H1 (cell line): ENCODE measurements at regions not wholly inside any gene's neighbourhood (a gene's known extent, or its start where the extent isn't known, plus 50 kb on each side); places are given as distances from the start of the nearest gene placed in this dataset.

Source experiments
- CTCF ChIA-PET: fragments of 300-600 bp; sonication (Branson Sonifier 250); formaldehyde crosslinking; loops from one replicate; lab custom pipeline; 2021; ENCODE audit not compliant: partially characterized antibody; lab: Charles Lee
- POLR2A ChIA-PET: fragments of 300-600 bp; sonication (Branson Sonifier 250); formaldehyde crosslinking; loops from one replicate; lab custom pipeline; 2021; ENCODE audit warnings: inconsistent platforms; ENCODE audit not compliant: partially characterized antibody; lab: Charles Lee
- DNase-seq, 2 experiments: peaks; one replicate each; pipeline versions ENCODE4 v3.0.0 to v3.0.0-alpha.2; 2010 to 2022; ENCODE audit warnings: low spot score in 2 of 2, low read depth in 1 of 2, mixed read lengths in 1 of 2
- FAIRE-seq: peaks from 2 replicates; lab custom pipeline; 2011; peaks lifted over from hg19 to GRCh38; lab: Jason Lieb, UNC
- H2AFZ ChIP-seq: 2 replicates; pipeline ENCODE4 v1.8.1; 2012; ENCODE audit warnings: low read length, inconsistent platforms
- H2AK5ac ChIP-seq: 2 replicates; pipeline ENCODE4 v1.6.1; 2013; ENCODE audit warnings: low read depth, low read length
- H2BK120ac ChIP-seq: replicated peaks from 2 replicates; pipeline ENCODE3; 2013; ENCODE audit warnings: low read depth, low read length, inconsistent platforms
- H2BK12ac ChIP-seq: 2 replicates; pipeline ENCODE4 v1.6.1; 2013; ENCODE audit warnings: low read depth, low read length
- H2BK15ac ChIP-seq: 2 replicates; pipeline ENCODE4 v1.6.1; 2013; ENCODE audit warnings: low read length
- H2BK20ac ChIP-seq: 2 replicates; pipeline ENCODE4 v1.6.1; 2013; ENCODE audit warnings: low read length
- H2BK5ac ChIP-seq: 2 replicates; pipeline ENCODE4 v1.6.1; 2013; ENCODE audit warnings: low read depth, low read length
- H3K14ac ChIP-seq: 2 replicates; pipeline ENCODE4 v1.6.1; 2013; ENCODE audit warnings: inconsistent platforms; ENCODE audit not compliant: insufficient read length
- H3K18ac ChIP-seq: 2 replicates; pipeline ENCODE4 v1.6.1; 2013; ENCODE audit warnings: low read length; ENCODE audit errors: extremely low read depth
- H3K23ac ChIP-seq: 2 replicates; pipeline ENCODE4 v1.6.1; 2013; ENCODE audit warnings: inconsistent platforms; ENCODE audit not compliant: insufficient read length
- H3K23me2 ChIP-seq: 2 replicates; pipeline ENCODE4 v1.6.1; 2013; ENCODE audit warnings: low read depth, low read length
- H3K27ac ChIP-seq: 2 replicates; pipeline ENCODE4 v1.6.1; 2011; ENCODE audit warnings: low read depth, low read length, inconsistent platforms
- H3K27me3 ChIP-seq, 4 experiments: replicated peaks in 1 of 4; 1 replicate in 1 of 4; 2 replicates in 3 of 4; pipeline versions ENCODE4 v1.6.1 to v1.8.1; 2011 to 2013; ENCODE audit warnings: low read length in 3 of 4, mild to moderate bottlenecking in 3 of 4, inconsistent platforms in 2 of 4, mixed read lengths in 2 of 4, moderate library complexity in 1 of 4; ENCODE audit not compliant: control insufficient read depth in 3 of 4, insufficient read depth in 3 of 4; ENCODE audit errors: extremely low read depth in 1 of 4
- H3K36me3 ChIP-seq, 4 experiments: 2 replicates each; pipeline versions ENCODE4 v1.6.1 to v1.8.1; 2011 to 2013; ENCODE audit warnings: mild to moderate bottlenecking in 4 of 4, low read length in 3 of 4, moderate library complexity in 2 of 4, control low read depth in 1 of 4, inconsistent platforms in 1 of 4; ENCODE audit not compliant: insufficient read depth in 4 of 4, control insufficient read depth in 2 of 4
- H3K4ac ChIP-seq: replicated peaks from 2 replicates; pipeline ENCODE3; 2013; ENCODE audit warnings: low read length, low read depth, mixed read lengths, inconsistent platforms; ENCODE audit not compliant: insufficient read length
- H3K4me1 ChIP-seq, 4 experiments: replicated peaks in 1 of 4; 1 replicate in 1 of 4; 2 replicates in 3 of 4; pipeline versions ENCODE4 v1.6.1 to v1.8.1; 2011 to 2013; ENCODE audit warnings: low read length in 3 of 4, inconsistent platforms in 2 of 4, mixed read lengths in 1 of 4; ENCODE audit not compliant: insufficient read depth in 4 of 4, control insufficient read depth in 3 of 4
- H3K4me2 ChIP-seq, 2 experiments: 2 replicates each; pipeline versions ENCODE4 v1.6.1 to v1.8.1; 2011 to 2013; ENCODE audit warnings: low read depth in 2 of 2, low read length in 2 of 2, control low read depth in 1 of 2, inconsistent platforms in 1 of 2, mild to moderate bottlenecking in 1 of 2; ENCODE audit not compliant: insufficient read depth in 1 of 2
- H3K4me3 ChIP-seq, 4 experiments: fragments of 200-600, 300-600 bp in 1 of 4; sonication (generic), shearing (Covaris generic), sonication (Bioruptor Twin) in 1 of 4; 2 replicates each; pipeline versions ENCODE4 v1.5.1 to v1.8.1; 2011 to 2016; ENCODE audit warnings: low read length in 4 of 4, low read depth in 3 of 4, control low read depth in 2 of 4, inconsistent platforms in 2 of 4, mild to moderate bottlenecking in 2 of 4, mixed read lengths in 1 of 4, moderate library complexity in 1 of 4; ENCODE audit not compliant: insufficient read depth in 2 of 4; ENCODE audit errors: extremely low read depth in 1 of 4
- H3K56ac ChIP-seq: replicated peaks from 2 replicates; pipeline ENCODE3; 2013; ENCODE audit warnings: low read depth, mild to moderate bottlenecking, mixed read lengths, low read length, inconsistent platforms; ENCODE audit not compliant: insufficient read length
- H3K79me1 ChIP-seq: 2 replicates; pipeline ENCODE4 v1.6.1; 2013; ENCODE audit warnings: low read depth, low read length, control low read depth
- H3K79me2 ChIP-seq, 2 experiments: 2 replicates each; pipeline versions ENCODE4 v1.6.1 to v1.8.1; 2012 to 2013; ENCODE audit warnings: low read length in 2 of 2, mild to moderate bottlenecking in 2 of 2, inconsistent platforms in 1 of 2; ENCODE audit not compliant: insufficient read depth in 2 of 2, control insufficient read depth in 1 of 2
- H3K9ac ChIP-seq, 4 experiments: replicated peaks in 1 of 4; 1 replicate in 1 of 4; 2 replicates in 3 of 4; pipeline versions ENCODE4 v1.6.1 to v1.8.1; 2011 to 2013; ENCODE audit warnings: low read depth in 3 of 4, low read length in 3 of 4, control low read depth in 2 of 4, mild to moderate bottlenecking in 2 of 4, moderate library complexity in 2 of 4, inconsistent platforms in 1 of 4; ENCODE audit errors: extremely low read depth in 1 of 4
- H3K9me3 ChIP-seq, 2 experiments: 2 replicates each; pipeline versions ENCODE4 v1.6.1 to v1.8.1; 2012 to 2013; ENCODE audit warnings: mild to moderate bottlenecking in 2 of 2, moderate library complexity in 2 of 2, control low read depth in 1 of 2, inconsistent platforms in 1 of 2, low read depth in 1 of 2, low read length in 1 of 2, mixed read lengths in 1 of 2; ENCODE audit not compliant: insufficient read depth in 2 of 2
- H4K20me1 ChIP-seq, 2 experiments: replicated peaks in 1 of 2; 2 replicates each; pipeline versions ENCODE3 to v1.8.1; 2011 to 2013; ENCODE audit warnings: inconsistent platforms in 2 of 2, low read length in 2 of 2, mild to moderate bottlenecking in 1 of 2; ENCODE audit not compliant: insufficient read depth in 2 of 2, control insufficient read depth in 1 of 2
- H4K5ac ChIP-seq: 2 replicates; pipeline ENCODE4 v1.6.1; 2013; ENCODE audit warnings: low read length, low read depth, mixed read lengths, inconsistent platforms; ENCODE audit not compliant: insufficient read length
- H4K8ac ChIP-seq: 2 replicates; pipeline ENCODE4 v1.8.0; 2013; ENCODE audit warnings: mild to moderate bottlenecking, moderate library complexity, low read length, inconsistent platforms; ENCODE audit not compliant: insufficient read depth; ENCODE audit errors: extremely low read depth
- H4K91ac ChIP-seq: replicated peaks from 2 replicates; pipeline ENCODE3; 2013; ENCODE audit warnings: low read length, mixed read lengths, inconsistent platforms; ENCODE audit not compliant: insufficient read length
- CEBPB ChIP-seq: IDR thresholded peaks from 2 replicates; pipeline ENCODE4 v1.6.1; 2012; ENCODE audit warnings: low read depth, low read length
- CHD1 ChIP-seq: IDR thresholded peaks from 2 replicates; pipeline ENCODE4 v1.6.1; 2012; ENCODE audit warnings: low read depth, low read length, improper control_type of control experiment
- CHD2 ChIP-seq: IDR thresholded peaks from 2 replicates; pipeline ENCODE4 v1.6.1; 2012; ENCODE audit warnings: low read length, improper control_type of control experiment
- CREB1 ChIP-seq: IDR thresholded peaks from 2 replicates; pipeline ENCODE4 v1.6.1; 2012; ENCODE audit warnings: inconsistent platforms
- EZH2 ChIP-seq: fragments of 200-600 bp; sonication (generic); IDR thresholded peaks from 2 replicates; pipeline ENCODE4 v1.7.1; 2012; ENCODE audit warnings: low read depth, mild to moderate bottlenecking, moderate library complexity, low read length, inconsistent platforms; ENCODE audit not compliant: severe bottlenecking
- HDAC2 ChIP-seq, 2 experiments: fragments of 300-600 bp in 1 of 2; sonication (generic) in 1 of 2; IDR thresholded peaks; 2 replicates each; pipeline ENCODE4 v1.6.1; 2011 to 2012; ENCODE audit warnings: low read depth in 2 of 2, low read length in 2 of 2, mild to moderate bottlenecking in 2 of 2, moderate library complexity in 2 of 2, borderline replicate concordance in 1 of 2, inconsistent platforms in 1 of 2
- KDM4A ChIP-seq: IDR thresholded peaks from one replicate; pipeline ENCODE4 v1.7.1; 2012; ENCODE audit warnings: low read depth, mild to moderate bottlenecking, moderate library complexity, low read length, inconsistent platforms; ENCODE audit not compliant: severe bottlenecking
- NANOG ChIP-seq: IDR thresholded peaks from 2 replicates; pipeline ENCODE4 v1.6.1; 2011; ENCODE audit warnings: low read length, low read depth, mild to moderate bottlenecking, inconsistent platforms; ENCODE audit not compliant: insufficient read depth, poor library complexity, severe bottlenecking
- NRF1 ChIP-seq: IDR thresholded peaks from 2 replicates; pipeline ENCODE4 v1.6.1; 2011; ENCODE audit warnings: mild to moderate bottlenecking, low read depth, low read length, improper control_type of control experiment
- RNF2 ChIP-seq: fragments of 200-900, 300-1000 bp; sonication (generic); IDR thresholded peaks from 2 replicates; pipeline ENCODE4 v1.7.1; 2016; ENCODE audit warnings: borderline replicate concordance, low read depth, mild to moderate bottlenecking, antibody characterized with exemption, low read length; ENCODE audit not compliant: poor library complexity, severe bottlenecking; ENCODE audit errors: missing control alignments
- SIX5 ChIP-seq: IDR thresholded peaks from 2 replicates; pipeline ENCODE4 v1.6.1; 2011; ENCODE audit warnings: mild to moderate bottlenecking, low read depth, low read length
- SP1 ChIP-seq: IDR thresholded peaks from 2 replicates; pipeline ENCODE4 v1.6.1; 2011; ENCODE audit warnings: low read depth, low read length
- SP2 ChIP-seq: IDR thresholded peaks from 2 replicates; pipeline ENCODE4 v1.6.1; 2012; ENCODE audit warnings: mild to moderate bottlenecking, low read length, inconsistent platforms
- YY1 ChIP-seq: IDR thresholded peaks from 2 replicates; pipeline ENCODE4 v1.6.1; 2011; ENCODE audit warnings: low read depth, mild to moderate bottlenecking, low read length
- WGBS, 2 experiments: shearing (Covaris generic) in 1 of 2; methylation state at CpG; one replicate each; pipeline versions ENCODE4 v1.1.6 to v1.1.7; 2013 to 2015; ENCODE audit warnings: low lambda C conversion rate in 2 of 2, mixed read lengths in 2 of 2, inconsistent platforms in 1 of 2, low coverage in 1 of 2, missing lambda C conversion rate in 1 of 2; ENCODE audit not compliant: insufficient replicate concordance in 2 of 2, insufficient coverage in 1 of 2, insufficient read length in 1 of 2; ENCODE audit errors: extremely low coverage in 1 of 2, missing lambda C conversion rate in 1 of 2; 5-methylcytosine and 5-hydroxymethylcytosine counted together

DNA sequence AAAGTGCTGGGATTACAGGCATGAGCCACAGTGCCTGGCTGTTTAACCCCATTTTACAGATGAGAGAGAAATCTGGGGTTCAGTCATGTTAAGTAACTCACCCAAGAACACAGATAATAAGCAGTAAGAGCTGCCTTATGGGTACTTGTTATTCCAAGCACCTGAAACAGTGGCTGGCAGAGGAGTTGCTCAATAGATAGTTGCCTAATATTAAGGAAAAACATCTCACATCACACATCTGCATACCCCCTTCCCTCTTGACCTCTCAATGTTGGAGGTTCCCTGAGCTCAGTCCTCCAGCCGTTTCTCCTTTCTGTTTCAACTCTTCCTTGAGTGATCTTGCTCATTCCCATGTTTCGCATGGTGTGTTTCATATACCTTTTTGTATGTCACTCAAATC is 401.9 kb downstream of the KLF12 start:
- Histone ChIP-seq H4K5ac (no peak overlapping the region), H2BK5ac (no peak overlapping the region), H2BK12ac (peak overlapping the region; percentile 75; the same call in 1 of the 2 replicates), H2BK15ac (no peak overlapping the region), H3K4me3 (no peak overlapping the region), H4K8ac (no peak overlapping the region; the same call in 1 of the 2 replicates), H3K9ac (no peak overlapping the region), H3K23ac (no peak overlapping the region), H3K27me3 (no peaks in the 10 kb centered on the region; a peak in 1 of 7 replicates), H3K79me2 (no peaks in the 10 kb centered on the region), H3K4me2 (no peak overlapping the region), H3K9me3 (no peaks in the 10 kb centered on the region), H3K14ac (no peak overlapping the region), H3K23me2 (no peaks in the 10 kb centered on the region), H3K79me1 (no peaks in the 10 kb centered on the region), H3K4me1 (peaks cover 0 to 9% (median 1%) of the 10 kb centered on the region in 4 experiments; a peak in 2 of 7 replicates), H3K4ac (no peak overlapping the region), H3K27ac (no peak overlapping the region), H3K56ac (no peak overlapping the region), H3K18ac (no peak overlapping the region), H4K20me1 (no peaks in the 10 kb centered on the region), H2BK20ac (no peak overlapping the region), H4K91ac (no peak overlapping the region), H2AK5ac (no peak overlapping the region), H2BK120ac (peak overlapping the region; percentile 38), H3K36me3 (no peaks in the 10 kb centered on the region), H2AFZ (no peak overlapping the region)
- ChIA-PET POLR2A (interaction anchor here (1.6 kb wide), 1 partner anchor 9 kb away, joined by 4 read pairs; no protein-coding TSS in a partner anchor), CTCF (interaction anchor here (0.6 to 1.2 kb wide), 3 partner anchors 9 to 278 kb away, joined by 3 to 4 read pairs (median 4); no protein-coding TSS in a partner anchor)
- TF ChIP-seq CEBPB: no peak
- no peak for TF ChIP-seq RNF2
- no peak for TF ChIP-seq CHD2
- TF ChIP-seq YY1: no peak
- no peak for TF ChIP-seq CREB1
- TF ChIP-seq KDM4A: no peak
- TF ChIP-seq SP1: no peak
- no peak for TF ChIP-seq NANOG
- no peak for TF ChIP-seq CHD1
- TF ChIP-seq HDAC2 (IDR thresholded peaks at IDR 0.05; ENCODE audit: borderline replicate concordance in 1 of 2, low read depth in 2 of 2, low read length in 2 of 2): no peak
- TF ChIP-seq EZH2: no peak
- no peak for TF ChIP-seq SP2
- TF ChIP-seq SIX5: no peak
- no peak for TF ChIP-seq NRF1
- FAIRE-seq: no peak
- 95% methylated on average over 2 of the region's 2 CpGs; no CpG with 5 or more reads in 1 of the 2 experiments for WGBS, 2 experiments
- DNase-seq: no peak
